Effector CD8-positive, alpha-beta T cell (primary cell): ENCODE measurements at regions not wholly inside any gene's neighbourhood (a gene's known extent, or its start where the extent isn't known, plus 50 kb on each side); places are given as distances from the start of the nearest gene placed in this dataset.
"Not testable (repeated sequence)": the region's sequence is repeated elsewhere in the genome, so short reads cannot be mapped to it uniquely, and the experiment has no call there.

Experiments used
- DNase-seq: peaks from one replicate; lab custom pipeline; 2025; lab: John Stamatoyannopoulos, UW

GRCh38 chr4:12943069-12943468 lies 541.1 kb downstream of the RAB28 start:
- DNase-seq = no peak

- no peak for DNase-seq
These were observed 550.3 kb downstream of the RAB28 start for GRCh38 chr4:12933760-12934221.

- DNase-seq = no peak
These were observed 551.8 kb downstream of the RAB28 start for GRCh38 chr4:12932203-12932788.

GRCh38 chr4:12929784-12930183 lies 554.4 kb downstream of the RAB28 start:
- DNase-seq = no peak

GRCh38 chr4:12928751-12929150 lies 555.4 kb downstream of the RAB28 start:
- DNase-seq = no peak

- DNase-seq = no peak
These were observed 557.7 kb downstream of the RAB28 start for GRCh38 chr4:12926189-12927066.

GRCh38 chr4:12924728-12925320 lies 559.3 kb downstream of the RAB28 start:
- DNase-seq = no peak

- DNase-seq = no peak
These were observed 559.9 kb downstream of the RAB28 start for GRCh38 chr4:12924253-12924652.

- DNase-seq = no peak
These were observed 571.2 kb downstream of the RAB28 start for GRCh38 chr4:12912896-12913418.

- no peak for DNase-seq
These were observed 572.3 kb downstream of the RAB28 start for GRCh38 chr4:12911750-12912358.

GRCh38 chr4:12903640-12904039 lies 580.5 kb downstream of the RAB28 start:
- DNase-seq = not testable (repeated sequence)

- no peak for DNase-seq
These were observed 581.4 kb downstream of the RAB28 start for GRCh38 chr4:12902735-12903134.

- DNase-seq = no peak
These were observed 586.2 kb downstream of the RAB28 start for GRCh38 chr4:12897954-12898353.

- no peak for DNase-seq
These were observed 590.1 kb downstream of the RAB28 start for GRCh38 chr4:12894062-12894461.

- DNase-seq = no peak
These were observed 595.1 kb downstream of the RAB28 start for GRCh38 chr4:12889054-12889453.

GRCh38 chr4:12884846-12885796 lies 599.0 kb downstream of the RAB28 start:
- no peak for DNase-seq

- DNase-seq = no peak
These were observed 602.1 kb downstream of the RAB28 start for GRCh38 chr4:12881945-12882584.

- no peak for DNase-seq
These were observed 603.3 kb downstream of the RAB28 start for GRCh38 chr4:12880844-12881243.

- no peak for DNase-seq
These were observed 604.6 kb downstream of the RAB28 start for GRCh38 chr4:12879496-12879895.

- DNase-seq = no peak
These were observed 608.4 kb downstream of the RAB28 start for GRCh38 chr4:12875640-12876243.
